HL-60/S4 treated with retinoic acid at 250 ng/mL for 4 days and 3 days (cell line): ENCODE measurements at regions not wholly inside any gene's neighbourhood (a gene's known extent, or its start where the extent isn't known, plus 50 kb on each side); places are given as distances from the start of the nearest gene placed in this dataset.
"Not testable (repeated sequence)": the region's sequence is repeated elsewhere in the genome, so short reads cannot be mapped to it uniquely, and the experiment has no call there.

ENCODE experiments used
- in situ Hi-C: fragments of 300-500 bp; cut with MboI; formaldehyde crosslinking; loops from 2 replicates; pipeline ENCODE4 v1.7.0; 2022; ENCODE audit warnings: low sequenced_read_pairs

- in situ Hi-C loops, result no loop called here
Measured at GRCh38 chr5:158607088-158607487, 492.6 kb downstream of the EBF1 start.

GRCh38 chr5:158606233-158606632 is 493.5 kb downstream of the EBF1 start:
- in situ Hi-C loops, result no loop called here

GRCh38 chr5:158602981-158603380 is 496.7 kb downstream of the EBF1 start:
- in situ Hi-C loops, result no loop called here

GRCh38 chr5:158601118-158601517 is 498.6 kb downstream of the EBF1 start:
- in situ Hi-C loops, result no loop called here

- in situ Hi-C loops, result no loop called here
Measured at GRCh38 chr5:158600679-158601078, 499.0 kb downstream of the EBF1 start.

GRCh38 chr5:158599157-158599556 is 500.6 kb downstream of the EBF1 start:
- in situ Hi-C loops, result no loop called here

GRCh38 chr5:158594595-158595242 is 505.0 kb downstream of the EBF1 start:
- in situ Hi-C loops, result no loop called here

- in situ Hi-C loops, result no loop called here
Measured at GRCh38 chr5:158593925-158594324, 505.8 kb downstream of the EBF1 start.

GRCh38 chr5:158591301-158591863 is 508.3 kb downstream of the EBF1 start:
- in situ Hi-C loops, result no loop called here

- in situ Hi-C loops, result no loop called here
Measured at GRCh38 chr5:158590746-158591300, 508.9 kb downstream of the EBF1 start.

GRCh38 chr5:158589939-158590338 is 509.8 kb downstream of the EBF1 start:
- in situ Hi-C loops, result no loop called here

GRCh38 chr5:158588617-158589016 is 511.1 kb downstream of the EBF1 start:
- in situ Hi-C loops, result no loop called here

- in situ Hi-C loops, result no loop called here
Measured at GRCh38 chr5:158586054-158586453, 513.7 kb downstream of the EBF1 start.

GRCh38 chr5:158582669-158583068 is 517.0 kb downstream of the EBF1 start:
- in situ Hi-C loops, result not testable (repeated sequence)

- in situ Hi-C loops, result no loop called here
Measured at GRCh38 chr5:158573829-158574228, 525.9 kb downstream of the EBF1 start.

- in situ Hi-C loops, result no loop called here
Measured at GRCh38 chr5:158570502-158570901, 529.2 kb downstream of the EBF1 start.

GRCh38 chr5:158569534-158569933 is 530.2 kb downstream of the EBF1 start:
- in situ Hi-C loops, result no loop called here

GRCh38 chr5:158565017-158565789 is 534.5 kb downstream of the EBF1 start:
- in situ Hi-C loops, result no loop called here

- in situ Hi-C loops, result no loop called here
Measured at GRCh38 chr5:158563760-158564390, 535.8 kb downstream of the EBF1 start.

- in situ Hi-C loops, result no loop called here
Measured at GRCh38 chr5:158561562-158562190, 538.0 kb downstream of the EBF1 start.

- in situ Hi-C loops, result no loop called here
Measured at GRCh38 chr5:158560170-158560569, 539.5 kb downstream of the EBF1 start.
